H1 (cell line): ENCODE measurements at regions not wholly inside any gene's neighbourhood (a gene's known extent, or its start where the extent isn't known, plus 50 kb on each side); places are given as distances from the start of the nearest gene placed in this dataset.

ENCODE experiments used
- BCL11A ChIP-seq, 2 experiments: IDR thresholded peaks; one replicate each; pipeline ENCODE4 v1.6.1; 2011; ENCODE audit warnings: low read depth in 2 of 2, low read length in 2 of 2, mild to moderate bottlenecking in 2 of 2
- EZH2 ChIP-seq: fragments of 200-600 bp; sonication (generic); IDR thresholded peaks from 2 replicates; pipeline ENCODE4 v1.7.1; 2012; ENCODE audit warnings: low read depth, mild to moderate bottlenecking, moderate library complexity, low read length, inconsistent platforms; ENCODE audit not compliant: severe bottlenecking
- KDM5A ChIP-seq: fragments of 200-600 bp; IDR thresholded peaks from 2 replicates; pipeline ENCODE4 v1.7.1; 2012; ENCODE audit warnings: mild to moderate bottlenecking, low read length, inconsistent platforms, mixed read lengths
- NRF1 ChIP-seq: IDR thresholded peaks from 2 replicates; pipeline ENCODE4 v1.6.1; 2011; ENCODE audit warnings: mild to moderate bottlenecking, low read depth, low read length, improper control_type of control experiment
- RXRA ChIP-seq: IDR thresholded peaks from 2 replicates; pipeline ENCODE4 v1.6.1; 2011; ENCODE audit warnings: low read depth, mild to moderate bottlenecking, low read length, moderate library complexity; ENCODE audit not compliant: insufficient read depth
- SP2 ChIP-seq: IDR thresholded peaks from 2 replicates; pipeline ENCODE4 v1.6.1; 2012; ENCODE audit warnings: mild to moderate bottlenecking, low read length, inconsistent platforms
- SUZ12 ChIP-seq: fragments of 200-600 bp; sonication (generic); IDR thresholded peaks from 2 replicates; pipeline ENCODE4 v1.6.1; 2012; ENCODE audit warnings: mild to moderate bottlenecking, inconsistent platforms, low read length, moderate library complexity, mixed read lengths
- TF ChIP-seq, protein P1 (sequence below): fragments of 300-600 bp; sonication (generic); IDR thresholded peaks from 2 replicates; pipeline ENCODE4 v1.7.1; 2012; ENCODE audit warnings: low read length, moderate library complexity, mild to moderate bottlenecking, inconsistent platforms; ENCODE audit not compliant: insufficient replicate concordance
- TF ChIP-seq, protein P2 (sequence below): IDR thresholded peaks from 2 replicates; pipeline ENCODE4 v1.6.1; 2012; ENCODE audit warnings: inconsistent platforms
- TF ChIP-seq, protein P3 (sequence below): IDR thresholded peaks from 2 replicates; pipeline ENCODE4 v1.6.1; 2011; ENCODE audit warnings: low read length, improper control_type of control experiment

DNA sequence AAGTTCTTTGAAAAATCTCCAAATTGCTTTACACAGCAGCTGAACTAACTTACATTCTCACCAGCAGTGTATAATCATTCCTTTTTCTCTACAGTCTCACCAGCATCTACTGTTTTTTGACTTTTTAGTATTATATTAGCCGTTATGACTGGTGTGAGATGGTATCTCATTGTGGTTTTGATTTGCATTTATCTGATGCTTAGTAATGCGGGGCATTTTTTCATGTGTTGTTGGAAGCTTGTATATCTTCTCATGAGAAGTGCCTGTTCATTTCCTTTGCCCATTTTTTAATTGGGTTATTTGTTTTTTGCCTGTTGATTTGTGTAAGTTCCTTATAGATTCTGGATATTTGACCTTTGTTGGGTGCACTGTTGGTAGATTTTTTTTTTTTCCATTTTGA lies 931.7 kb downstream of the CENPC start (continued):
- TF ChIP-seq, protein P1, sequence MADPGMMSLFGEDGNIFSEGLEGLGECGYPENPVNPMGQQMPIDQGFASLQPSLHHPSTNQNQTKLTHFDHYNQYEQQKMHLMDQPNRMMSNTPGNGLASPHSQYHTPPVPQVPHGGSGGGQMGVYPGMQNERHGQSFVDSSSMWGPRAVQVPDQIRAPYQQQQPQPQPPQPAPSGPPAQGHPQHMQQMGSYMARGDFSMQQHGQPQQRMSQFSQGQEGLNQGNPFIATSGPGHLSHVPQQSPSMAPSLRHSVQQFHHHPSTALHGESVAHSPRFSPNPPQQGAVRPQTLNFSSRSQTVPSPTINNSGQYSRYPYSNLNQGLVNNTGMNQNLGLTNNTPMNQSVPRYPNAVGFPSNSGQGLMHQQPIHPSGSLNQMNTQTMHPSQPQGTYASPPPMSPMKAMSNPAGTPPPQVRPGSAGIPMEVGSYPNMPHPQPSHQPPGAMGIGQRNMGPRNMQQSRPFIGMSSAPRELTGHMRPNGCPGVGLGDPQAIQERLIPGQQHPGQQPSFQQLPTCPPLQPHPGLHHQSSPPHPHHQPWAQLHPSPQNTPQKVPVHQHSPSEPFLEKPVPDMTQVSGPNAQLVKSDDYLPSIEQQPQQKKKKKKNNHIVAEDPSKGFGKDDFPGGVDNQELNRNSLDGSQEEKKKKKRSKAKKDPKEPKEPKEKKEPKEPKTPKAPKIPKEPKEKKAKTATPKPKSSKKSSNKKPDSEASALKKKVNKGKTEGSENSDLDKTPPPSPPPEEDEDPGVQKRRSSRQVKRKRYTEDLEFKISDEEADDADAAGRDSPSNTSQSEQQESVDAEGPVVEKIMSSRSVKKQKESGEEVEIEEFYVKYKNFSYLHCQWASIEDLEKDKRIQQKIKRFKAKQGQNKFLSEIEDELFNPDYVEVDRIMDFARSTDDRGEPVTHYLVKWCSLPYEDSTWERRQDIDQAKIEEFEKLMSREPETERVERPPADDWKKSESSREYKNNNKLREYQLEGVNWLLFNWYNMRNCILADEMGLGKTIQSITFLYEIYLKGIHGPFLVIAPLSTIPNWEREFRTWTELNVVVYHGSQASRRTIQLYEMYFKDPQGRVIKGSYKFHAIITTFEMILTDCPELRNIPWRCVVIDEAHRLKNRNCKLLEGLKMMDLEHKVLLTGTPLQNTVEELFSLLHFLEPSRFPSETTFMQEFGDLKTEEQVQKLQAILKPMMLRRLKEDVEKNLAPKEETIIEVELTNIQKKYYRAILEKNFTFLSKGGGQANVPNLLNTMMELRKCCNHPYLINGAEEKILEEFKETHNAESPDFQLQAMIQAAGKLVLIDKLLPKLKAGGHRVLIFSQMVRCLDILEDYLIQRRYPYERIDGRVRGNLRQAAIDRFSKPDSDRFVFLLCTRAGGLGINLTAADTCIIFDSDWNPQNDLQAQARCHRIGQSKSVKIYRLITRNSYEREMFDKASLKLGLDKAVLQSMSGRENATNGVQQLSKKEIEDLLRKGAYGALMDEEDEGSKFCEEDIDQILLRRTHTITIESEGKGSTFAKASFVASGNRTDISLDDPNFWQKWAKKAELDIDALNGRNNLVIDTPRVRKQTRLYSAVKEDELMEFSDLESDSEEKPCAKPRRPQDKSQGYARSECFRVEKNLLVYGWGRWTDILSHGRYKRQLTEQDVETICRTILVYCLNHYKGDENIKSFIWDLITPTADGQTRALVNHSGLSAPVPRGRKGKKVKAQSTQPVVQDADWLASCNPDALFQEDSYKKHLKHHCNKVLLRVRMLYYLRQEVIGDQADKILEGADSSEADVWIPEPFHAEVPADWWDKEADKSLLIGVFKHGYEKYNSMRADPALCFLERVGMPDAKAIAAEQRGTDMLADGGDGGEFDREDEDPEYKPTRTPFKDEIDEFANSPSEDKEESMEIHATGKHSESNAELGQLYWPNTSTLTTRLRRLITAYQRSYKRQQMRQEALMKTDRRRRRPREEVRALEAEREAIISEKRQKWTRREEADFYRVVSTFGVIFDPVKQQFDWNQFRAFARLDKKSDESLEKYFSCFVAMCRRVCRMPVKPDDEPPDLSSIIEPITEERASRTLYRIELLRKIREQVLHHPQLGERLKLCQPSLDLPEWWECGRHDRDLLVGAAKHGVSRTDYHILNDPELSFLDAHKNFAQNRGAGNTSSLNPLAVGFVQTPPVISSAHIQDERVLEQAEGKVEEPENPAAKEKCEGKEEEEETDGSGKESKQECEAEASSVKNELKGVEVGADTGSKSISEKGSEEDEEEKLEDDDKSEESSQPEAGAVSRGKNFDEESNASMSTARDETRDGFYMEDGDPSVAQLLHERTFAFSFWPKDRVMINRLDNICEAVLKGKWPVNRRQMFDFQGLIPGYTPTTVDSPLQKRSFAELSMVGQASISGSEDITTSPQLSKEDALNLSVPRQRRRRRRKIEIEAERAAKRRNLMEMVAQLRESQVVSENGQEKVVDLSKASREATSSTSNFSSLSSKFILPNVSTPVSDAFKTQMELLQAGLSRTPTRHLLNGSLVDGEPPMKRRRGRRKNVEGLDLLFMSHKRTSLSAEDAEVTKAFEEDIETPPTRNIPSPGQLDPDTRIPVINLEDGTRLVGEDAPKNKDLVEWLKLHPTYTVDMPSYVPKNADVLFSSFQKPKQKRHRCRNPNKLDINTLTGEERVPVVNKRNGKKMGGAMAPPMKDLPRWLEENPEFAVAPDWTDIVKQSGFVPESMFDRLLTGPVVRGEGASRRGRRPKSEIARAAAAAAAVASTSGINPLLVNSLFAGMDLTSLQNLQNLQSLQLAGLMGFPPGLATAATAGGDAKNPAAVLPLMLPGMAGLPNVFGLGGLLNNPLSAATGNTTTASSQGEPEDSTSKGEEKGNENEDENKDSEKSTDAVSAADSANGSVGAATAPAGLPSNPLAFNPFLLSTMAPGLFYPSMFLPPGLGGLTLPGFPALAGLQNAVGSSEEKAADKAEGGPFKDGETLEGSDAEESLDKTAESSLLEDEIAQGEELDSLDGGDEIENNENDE, result no peak
- TF ChIP-seq KDM5A (no peak), EZH2 (no peak), NRF1 (no peak), RXRA (no peak), BCL11A (IDR thresholded peaks at IDR 0.05; ENCODE audit: low read depth in 2 of 2, low read length in 2 of 2) (no peak), SUZ12 (no peak), SP2 (no peak)
- TF ChIP-seq, protein P2, sequence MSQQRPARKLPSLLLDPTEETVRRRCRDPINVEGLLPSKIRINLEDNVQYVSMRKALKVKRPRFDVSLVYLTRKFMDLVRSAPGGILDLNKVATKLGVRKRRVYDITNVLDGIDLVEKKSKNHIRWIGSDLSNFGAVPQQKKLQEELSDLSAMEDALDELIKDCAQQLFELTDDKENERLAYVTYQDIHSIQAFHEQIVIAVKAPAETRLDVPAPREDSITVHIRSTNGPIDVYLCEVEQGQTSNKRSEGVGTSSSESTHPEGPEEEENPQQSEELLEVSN, result no peak
- TF ChIP-seq, protein P3, sequence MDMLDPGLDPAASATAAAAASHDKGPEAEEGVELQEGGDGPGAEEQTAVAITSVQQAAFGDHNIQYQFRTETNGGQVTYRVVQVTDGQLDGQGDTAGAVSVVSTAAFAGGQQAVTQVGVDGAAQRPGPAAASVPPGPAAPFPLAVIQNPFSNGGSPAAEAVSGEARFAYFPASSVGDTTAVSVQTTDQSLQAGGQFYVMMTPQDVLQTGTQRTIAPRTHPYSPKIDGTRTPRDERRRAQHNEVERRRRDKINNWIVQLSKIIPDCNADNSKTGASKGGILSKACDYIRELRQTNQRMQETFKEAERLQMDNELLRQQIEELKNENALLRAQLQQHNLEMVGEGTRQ, result no peak
